OCI-LY7 (cell line): ENCODE measurements at regions not wholly inside any gene's neighbourhood (a gene's known extent, or its start where the extent isn't known, plus 50 kb on each side); places are given as distances from the start of the nearest gene placed in this dataset.

Source experiments
- EZH2phosphoT487 ChIP-seq: fragments of 200-600 bp; sonication (generic); IDR thresholded peaks from 2 replicates; pipeline ENCODE4 v1.6.1; 2018; ENCODE audit warnings: low read depth, borderline replicate concordance, mild to moderate bottlenecking, mixed run types, antibody characterized with exemption, low read length, moderate library complexity, mixed read lengths
- TF ChIP-seq, protein P1 (sequence below): fragments of 200-600 bp; sonication (generic); conservative IDR thresholded peaks from 2 replicates; pipeline ENCODE4 v1.5.1; 2014; ENCODE audit warnings: mild to moderate bottlenecking, antibody characterized with exemption, low read length, moderate library complexity, mixed read lengths

GRCh38 chr20:50298554-50299324, 108.1 kb downstream of the CEBPB start:
- TF ChIP-seq EZH2phosphoT487 = no peak
- TF ChIP-seq, protein P1, sequence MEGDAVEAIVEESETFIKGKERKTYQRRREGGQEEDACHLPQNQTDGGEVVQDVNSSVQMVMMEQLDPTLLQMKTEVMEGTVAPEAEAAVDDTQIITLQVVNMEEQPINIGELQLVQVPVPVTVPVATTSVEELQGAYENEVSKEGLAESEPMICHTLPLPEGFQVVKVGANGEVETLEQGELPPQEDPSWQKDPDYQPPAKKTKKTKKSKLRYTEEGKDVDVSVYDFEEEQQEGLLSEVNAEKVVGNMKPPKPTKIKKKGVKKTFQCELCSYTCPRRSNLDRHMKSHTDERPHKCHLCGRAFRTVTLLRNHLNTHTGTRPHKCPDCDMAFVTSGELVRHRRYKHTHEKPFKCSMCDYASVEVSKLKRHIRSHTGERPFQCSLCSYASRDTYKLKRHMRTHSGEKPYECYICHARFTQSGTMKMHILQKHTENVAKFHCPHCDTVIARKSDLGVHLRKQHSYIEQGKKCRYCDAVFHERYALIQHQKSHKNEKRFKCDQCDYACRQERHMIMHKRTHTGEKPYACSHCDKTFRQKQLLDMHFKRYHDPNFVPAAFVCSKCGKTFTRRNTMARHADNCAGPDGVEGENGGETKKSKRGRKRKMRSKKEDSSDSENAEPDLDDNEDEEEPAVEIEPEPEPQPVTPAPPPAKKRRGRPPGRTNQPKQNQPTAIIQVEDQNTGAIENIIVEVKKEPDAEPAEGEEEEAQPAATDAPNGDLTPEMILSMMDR = no peak
